IMR-90 (cell line): ENCODE measurements at regions not wholly inside any gene's neighbourhood (a gene's known extent, or its start where the extent isn't known, plus 50 kb on each side); places are given as distances from the start of the nearest gene placed in this dataset.
A peak's percentile ranks its signal among the peaks of the same experiment; 100 is the strongest.

Experiments
- ATAC-seq: fragments of 200-7000 bp; cut with Tn5 transposase; 2 replicates; pipeline ENCODE4 v1.9.1; 2020; ENCODE audit warnings: low read depth, mild to moderate bottlenecking, moderate library complexity
- BruUV-seq: library from RNA; stranded (reverse); fragments of 400-500 nt; replicated peaks from 2 replicates; lab custom pipeline; 2021; lab: Mats Ljungman, UMichigan
- CTCF ChIA-PET: fragments of 300-600 bp; formaldehyde crosslinking; extraction: SDS; loops from one replicate; lab custom pipeline; 2021; ENCODE audit warnings: antibody characterized with exemption; lab: Yijun Ruan, JAX
- POLR2A ChIA-PET: fragments of 300-600 bp; sonication (Branson Sonifier 250); formaldehyde crosslinking; loops from one replicate; lab custom pipeline; 2022; ENCODE audit warnings: antibody characterized with exemption; ENCODE audit not compliant: unreplicated experiment; lab: Charles Lee
- DNase-seq: peaks from one replicate; pipeline ENCODE4 v3.0.0; 2013
- H2AFZ ChIP-seq: replicated peaks from 2 replicates; pipeline ENCODE3; 2013; ENCODE audit warnings: low read length, mild to moderate bottlenecking; ENCODE audit not compliant: poor library complexity
- H2AK5ac ChIP-seq: 2 replicates; pipeline ENCODE4 v1.6.1; 2013; ENCODE audit warnings: low read depth, low read length, inconsistent platforms
- H2AK9ac ChIP-seq: replicated peaks from 2 replicates; pipeline ENCODE3; 2013; ENCODE audit warnings: mild to moderate bottlenecking, low read depth, low read length, moderate library complexity; ENCODE audit not compliant: poor library complexity
- H2BK120ac ChIP-seq: 2 replicates; pipeline ENCODE4 v1.6.1; 2013; ENCODE audit warnings: low read depth, low read length, inconsistent platforms
- H2BK15ac ChIP-seq: 3 replicates; pipeline ENCODE4 v1.6.1; 2013; ENCODE audit warnings: low read depth, low read length, inconsistent platforms
- H2BK20ac ChIP-seq: 2 replicates; pipeline ENCODE4 v1.6.1; 2013; ENCODE audit warnings: low read depth, mild to moderate bottlenecking, inconsistent platforms, low read length, moderate library complexity
- H2BK5ac ChIP-seq: 2 replicates; pipeline ENCODE4 v1.6.1; 2013; ENCODE audit warnings: mild to moderate bottlenecking, low read depth, low read length, inconsistent platforms; ENCODE audit not compliant: poor library complexity, severe bottlenecking
- H3K14ac ChIP-seq: replicated peaks from 2 replicates; pipeline ENCODE4 v1.6.1; 2013; ENCODE audit warnings: low read depth, low read length, inconsistent platforms
- H3K18ac ChIP-seq: 2 replicates; pipeline ENCODE4 v1.6.1; 2013; ENCODE audit warnings: low read depth, low read length, control low read depth
- H3K23ac ChIP-seq: 2 replicates; pipeline ENCODE4 v1.6.1; 2013; ENCODE audit warnings: low read depth, low read length, inconsistent platforms
- H3K27ac ChIP-seq: 2 replicates; pipeline ENCODE4 v1.5.1; 2013; ENCODE audit warnings: mild to moderate bottlenecking, control low read depth, low read length; ENCODE audit not compliant: insufficient read depth
- H3K27me3 ChIP-seq: 2 replicates; pipeline ENCODE4 v1.6.1; 2013; ENCODE audit warnings: low read length; ENCODE audit not compliant: control insufficient read depth, insufficient read depth
- H3K36me3 ChIP-seq: 2 replicates; pipeline ENCODE4 v1.6.1; 2013; ENCODE audit warnings: low read length, mixed read lengths; ENCODE audit not compliant: control insufficient read depth, insufficient read depth
- H3K4ac ChIP-seq: 2 replicates; pipeline ENCODE4 v1.6.1; 2013; ENCODE audit warnings: low read depth, low read length, inconsistent platforms
- H3K4me1 ChIP-seq: 2 replicates; pipeline ENCODE4 v1.6.1; 2013; ENCODE audit warnings: low read length, mixed read lengths; ENCODE audit not compliant: control insufficient read depth, insufficient read depth
- H3K4me2 ChIP-seq: 2 replicates; pipeline ENCODE4 v1.6.1; 2013; ENCODE audit warnings: low read depth, mild to moderate bottlenecking, control low read depth, low read length, moderate library complexity
- H3K4me3 ChIP-seq: 2 replicates; pipeline ENCODE4 v1.5.1; 2013; ENCODE audit warnings: low read depth, mild to moderate bottlenecking, control low read depth, low read length, moderate library complexity; ENCODE audit not compliant: insufficient read depth
- H3K56ac ChIP-seq: 2 replicates; pipeline ENCODE4 v1.6.1; 2013; ENCODE audit warnings: low read length, inconsistent platforms; ENCODE audit not compliant: insufficient read depth; ENCODE audit errors: extremely low read depth
- H3K79me1 ChIP-seq, 2 experiments: 2 replicates each; pipeline ENCODE4 v1.6.1; 2013; ENCODE audit warnings: low read length in 2 of 2, inconsistent platforms in 1 of 2, low read depth in 1 of 2
- H3K9ac ChIP-seq: 2 replicates; pipeline ENCODE4 v1.6.1; 2013; ENCODE audit warnings: low read depth, low read length, control low read depth
- H3K9me1 ChIP-seq: 2 replicates; pipeline ENCODE4 v1.6.1; 2013; ENCODE audit warnings: low read length, inconsistent platforms; ENCODE audit not compliant: insufficient read depth
- H3K9me3 ChIP-seq: 2 replicates; pipeline ENCODE4 v1.6.1; 2013; ENCODE audit warnings: low read length; ENCODE audit not compliant: control insufficient read depth, insufficient read depth
- H4K20me1 ChIP-seq: 2 replicates; pipeline ENCODE4 v1.6.1; 2013; ENCODE audit warnings: low read length, inconsistent platforms; ENCODE audit not compliant: insufficient read depth
- H4K5ac ChIP-seq: 2 replicates; pipeline ENCODE4 v1.6.1; 2013; ENCODE audit warnings: mild to moderate bottlenecking, low read depth, low read length, control low read depth
- H4K8ac ChIP-seq, 2 experiments: 2 replicates each; pipeline ENCODE4 v1.6.1; 2013; ENCODE audit warnings: low read depth in 2 of 2, low read length in 2 of 2, control low read depth in 1 of 2, inconsistent platforms in 1 of 2
- H4K91ac ChIP-seq: 2 replicates; pipeline ENCODE4 v1.6.1; 2013; ENCODE audit warnings: low read depth, low read length, inconsistent platforms; ENCODE audit not compliant: insufficient read depth
- BHLHE40 ChIP-seq: fragments of 150-350 bp; IDR thresholded peaks from 2 replicates; pipeline ENCODE4 v1.6.1; 2016; ENCODE audit warnings: mild to moderate bottlenecking, low read depth, low read length
- CHD1 ChIP-seq: IDR thresholded peaks from 2 replicates; pipeline ENCODE4 v1.6.1; 2012; ENCODE audit warnings: low read depth, low read length, improper control_type of control experiment
- CTCF ChIP-seq: conservative IDR thresholded peaks from 2 replicates; pipeline ENCODE4 v1.5.1; 2012; ENCODE audit warnings: mild to moderate bottlenecking, low read depth, low read length, improper control_type of control experiment
- ELK1 ChIP-seq: fragments of 150-350 bp; IDR thresholded peaks from 2 replicates; pipeline ENCODE4 v1.6.1; 2016; ENCODE audit warnings: low read depth, mild to moderate bottlenecking, low read length, moderate library complexity, borderline replicate concordance
- FOS ChIP-seq: fragments of 150-350 bp; IDR thresholded peaks from 2 replicates; pipeline ENCODE4 v1.6.1; 2016; ENCODE audit warnings: low read depth, low read length
- MAFK ChIP-seq: IDR thresholded peaks from 2 replicates; pipeline ENCODE4 v1.6.1; 2012; ENCODE audit warnings: low read depth, low read length, improper control_type of control experiment
- MAZ ChIP-seq: IDR thresholded peaks from 2 replicates; pipeline ENCODE4 v1.6.1; 2012; ENCODE audit warnings: low read depth, mild to moderate bottlenecking, low read length, improper control_type of control experiment, moderate library complexity, borderline replicate concordance
- MXI1 ChIP-seq: IDR thresholded peaks from 2 replicates; pipeline ENCODE4 v1.6.1; 2012; ENCODE audit warnings: low read depth, mild to moderate bottlenecking, low read length, moderate library complexity, borderline replicate concordance
- NFE2L2 ChIP-seq: fragments of 150-350 bp; IDR thresholded peaks from 2 replicates; pipeline ENCODE4 v1.6.1; 2016; ENCODE audit warnings: low read depth, mild to moderate bottlenecking, low read length
- POLR2A ChIP-seq: IDR thresholded peaks from 2 replicates; pipeline ENCODE4 v1.6.1; 2012; ENCODE audit warnings: mild to moderate bottlenecking, low read depth, low read length
- RAD21 ChIP-seq: IDR thresholded peaks from 2 replicates; pipeline ENCODE4 v1.6.1; 2012; ENCODE audit warnings: low read length, improper control_type of control experiment
- RCOR1 ChIP-seq: IDR thresholded peaks from 2 replicates; pipeline ENCODE4 v1.6.1; 2012; ENCODE audit warnings: mild to moderate bottlenecking, low read length, improper control_type of control experiment; ENCODE audit not compliant: insufficient replicate concordance
- RFX5 ChIP-seq: IDR thresholded peaks from 2 replicates; pipeline ENCODE4 v1.8.0; 2012; ENCODE audit warnings: low read depth, mild to moderate bottlenecking, low read length, moderate library complexity
- SMC3 ChIP-seq: fragments of 150-350 bp; IDR thresholded peaks from 2 replicates; pipeline ENCODE4 v1.6.1; 2016; ENCODE audit warnings: low read depth, mild to moderate bottlenecking, antibody characterized with exemption, low read length, moderate library complexity
- USF2 ChIP-seq: fragments of 150-350 bp; IDR thresholded peaks from 2 replicates; pipeline ENCODE4 v1.6.1; 2017; ENCODE audit warnings: mild to moderate bottlenecking, antibody characterized with exemption, low read length, low read depth
- WGBS, 2 experiments: methylation state at CpG; one replicate each; pipeline versions ENCODE4 v1.1.5 to v1.1.7; 2013; ENCODE audit warnings: missing lambda C conversion rate in 2 of 2; ENCODE audit not compliant: insufficient read length in 1 of 2; ENCODE audit errors: extremely low coverage in 2 of 2; 5-methylcytosine and 5-hydroxymethylcytosine counted together
- dilution Hi-C: fragments of 300-500 bp; cut with HindIII; formaldehyde crosslinking; loops from one replicate; pipeline ENCODE4 v1.14.3; 2018; ENCODE audit warnings: low sequenced_read_pairs; ENCODE audit not compliant: unreplicated experiment
- in situ Hi-C: fragments of 300-500 bp; cut with MboI; formaldehyde crosslinking; loops from 3 replicates; pipeline ENCODE4 v1.14.3; 2019; ENCODE audit warnings: low sequenced_read_pairs, inconsistent platforms, mixed read lengths
- intact Hi-C: fragments of 100-400 bp; cut with micrococcal nuclease; formaldehyde crosslinking; loops from 2 replicates; pipeline ENCODE4 v1.10.0; 2022

DNA sequence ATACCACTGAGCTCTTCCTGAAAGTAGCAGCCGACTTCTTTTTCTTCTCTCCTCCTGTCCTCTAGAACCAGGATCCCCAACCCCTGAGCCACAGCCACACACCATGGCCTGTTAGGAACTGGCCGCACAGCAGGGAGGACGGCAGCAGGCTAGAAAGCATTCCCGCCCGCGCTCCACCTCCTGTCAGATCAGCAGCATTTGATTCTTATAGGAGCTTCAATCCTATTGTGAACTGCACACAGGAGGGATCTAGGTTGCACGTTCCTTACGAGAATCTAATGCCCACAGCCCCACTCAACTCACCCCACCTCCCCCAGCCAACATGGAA, 179.1 kb upstream of the SH3BP4 start:
- CTCF ChIA-PET: no interaction called here

More for the DNA sequence above, 179.1 kb upstream of the SH3BP4 start:
- Histone ChIP-seq H3K56ac (no peak overlapping the region), H3K4me2 (no peak overlapping the region), H3K27ac (no peak overlapping the region; the same call in 1 of the 2 replicates), H3K4me1 (peaks cover 30% of the 10 kb centered on the region), H4K91ac (peak overlapping the region; percentile 29; the same call in 1 of the 2 replicates), H4K5ac (no peak overlapping the region; the same call in 1 of the 2 replicates), H3K36me3 (no peaks in the 10 kb centered on the region), H3K4ac (peak overlapping the region; percentile 0; the same call in 1 of the 2 replicates), H2AK9ac (no peak overlapping the region), H3K14ac (0 out of 2 replicates have a peak overlapping the region, but pooled peaks have one; percentile 2), H2AFZ (no peak overlapping the region), H3K27me3 (no peaks in the 10 kb centered on the region), H3K9ac (no peak overlapping the region), H2BK15ac (peak overlapping the region; percentile 6; the same call in 2 of the 3 replicates), H4K20me1 (no peaks in the 10 kb centered on the region), H3K23ac (no peak overlapping the region), H3K79me1 (no peaks in the 10 kb centered on the region), H3K4me3 (no peak overlapping the region), H2BK5ac (no peak overlapping the region), H3K9me3 (no peaks in the 10 kb centered on the region), H3K9me1 (peaks cover 7% of the 10 kb centered on the region), H2AK5ac (0 out of 2 replicates have a peak overlapping the region, but pooled peaks have one; percentile 11), H3K18ac (peak overlapping the region; percentile 30; the same call in 1 of the 2 replicates), H2BK120ac (peak overlapping the region; percentile 13; the same call in 1 of the 2 replicates), H4K8ac (no peak overlapping the region), H2BK20ac (0 out of 2 replicates have a peak overlapping the region, but pooled peaks have one; percentile 16)
- DNase-seq: no peak
- BruUV-seq: no TSS peak
- in situ Hi-C loops (no loop called here), dilution Hi-C loops (no loop called here), intact Hi-C loops (loop anchor here (5.0 kb wide), 1 partner anchor 100 kb away; no protein-coding TSS in a partner anchor)
- POLR2A ChIA-PET: no interaction called here
- 81% methylated on average over 4 of the region's 8 CpGs; no CpG with 5 or more reads in 1 of the 2 experiments for WGBS, 2 experiments
- TF ChIP-seq FOS (no peak), CTCF (no peak), ELK1 (no peak), NFE2L2 (no peak), RFX5 (no peak), RAD21 (no peak), RCOR1 (no peak), SMC3 (no peak), USF2 (no peak), CHD1 (no peak), POLR2A (no peak), BHLHE40 (no peak), MXI1 (no peak), MAZ (no peak), MAFK (no peak)
- ATAC-seq: no peak
